ENCODE measurements at regions not wholly inside any gene's neighbourhood (a gene's known extent, or its start where the extent isn't known, plus 50 kb on each side); places are given as distances from the start of the nearest gene placed in this dataset.

DNA sequence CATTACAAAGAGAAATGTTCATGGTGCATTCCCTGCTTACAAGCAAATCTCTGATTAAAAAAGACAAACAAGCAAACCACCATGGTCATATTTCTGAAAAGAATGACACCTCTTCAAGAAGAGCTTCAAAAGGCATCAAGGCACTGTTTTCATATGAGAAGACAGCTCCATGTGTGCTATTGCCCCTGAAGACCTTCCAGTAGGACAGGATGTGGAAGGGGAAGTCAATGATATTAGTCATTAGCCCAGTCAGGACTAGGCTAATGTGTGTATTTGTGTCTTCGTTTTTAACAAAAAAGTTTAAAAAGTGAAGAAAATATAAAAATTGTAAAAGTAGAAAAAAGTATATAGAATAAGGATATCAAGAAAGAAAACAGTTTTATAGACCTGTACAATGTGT, 534.7 kb upstream of the ARGLU1 start:
- no peak for DNase-seq (ENCODE audit: low spot score)

DNA sequence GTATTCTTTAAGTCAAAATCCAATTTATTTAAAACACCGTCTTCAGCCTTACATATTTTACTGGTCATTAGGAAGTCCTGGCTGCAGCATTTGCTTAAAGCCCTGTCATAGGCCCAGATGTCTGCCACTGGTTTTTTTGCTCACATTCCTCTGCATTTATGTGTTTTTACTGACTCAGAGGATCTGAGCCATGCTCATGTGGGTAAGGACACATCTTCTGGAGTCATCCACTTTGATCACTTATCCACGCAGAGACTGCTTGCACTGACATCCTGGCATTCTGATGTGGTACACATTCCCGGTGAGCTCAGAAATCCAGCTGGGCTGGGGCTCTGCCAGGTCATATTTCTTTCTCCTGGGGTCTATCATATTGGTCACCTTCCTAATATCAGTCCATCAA, 531.7 kb upstream of the ARGLU1 start:
- DNase-seq (ENCODE audit: low spot score) = no peak

DNA sequence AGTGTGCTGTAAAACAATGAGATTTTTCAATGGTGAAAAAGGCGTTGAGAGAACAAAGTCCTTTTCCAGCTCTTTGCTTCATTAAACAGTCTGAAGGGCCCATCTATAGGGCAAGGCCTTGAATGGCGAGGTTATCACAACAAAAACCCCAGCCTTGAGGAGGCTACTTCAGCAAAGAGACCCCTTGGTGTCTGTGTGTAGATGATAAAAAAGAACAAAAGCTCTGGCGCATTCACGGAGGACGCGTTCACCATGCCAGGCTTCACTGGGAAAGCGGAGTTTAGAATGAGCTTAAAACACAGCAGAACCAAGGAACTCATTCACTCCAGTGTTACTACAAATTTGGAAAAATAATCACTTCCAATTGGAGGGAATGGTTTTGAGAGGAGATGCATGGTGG, 530.0 kb upstream of the ARGLU1 start:
- DNase-seq (ENCODE audit: low spot score) = no peak

DNA sequence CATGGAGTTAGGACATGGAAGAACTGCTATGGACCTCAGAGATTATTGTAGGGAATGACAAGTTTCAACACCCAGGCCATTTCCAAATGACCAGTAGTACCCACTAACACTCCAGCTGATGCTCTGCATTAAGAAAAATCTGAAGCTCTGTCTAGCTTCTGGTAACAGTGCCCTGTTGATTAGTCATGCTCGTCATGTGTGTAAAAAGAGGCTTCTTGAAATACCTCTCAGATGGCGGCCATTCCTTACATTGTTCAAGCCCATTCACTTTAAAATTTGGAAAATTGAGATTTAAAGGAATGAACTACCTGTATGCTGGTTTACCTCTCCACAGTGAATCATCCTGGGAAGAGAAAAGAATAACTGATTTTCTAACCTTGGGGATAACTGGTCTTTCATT, 527.9 kb upstream of the ARGLU1 start:
- no peak for DNase-seq (ENCODE audit: low spot score)

DNA sequence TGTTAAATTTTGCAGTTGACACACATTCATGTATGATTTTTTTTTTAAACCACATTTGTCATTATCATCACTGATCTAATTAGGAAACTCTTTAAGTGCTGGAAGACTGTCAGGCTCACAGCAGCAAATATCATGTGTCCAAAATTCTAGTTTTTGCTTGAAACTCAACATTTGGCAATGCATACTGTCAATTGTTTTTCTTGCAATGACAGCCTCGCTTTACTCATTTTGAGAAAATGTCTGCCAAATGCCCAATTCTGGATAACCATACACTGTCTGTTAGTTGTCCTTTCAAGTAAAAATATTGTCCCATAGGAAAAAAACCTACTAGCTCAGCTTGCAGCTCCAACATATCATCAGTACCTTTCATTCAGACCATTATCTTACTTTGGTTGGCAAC, 523.9 kb upstream of the ARGLU1 start:
- DNase-seq (ENCODE audit: low spot score) = no peak

DNA sequence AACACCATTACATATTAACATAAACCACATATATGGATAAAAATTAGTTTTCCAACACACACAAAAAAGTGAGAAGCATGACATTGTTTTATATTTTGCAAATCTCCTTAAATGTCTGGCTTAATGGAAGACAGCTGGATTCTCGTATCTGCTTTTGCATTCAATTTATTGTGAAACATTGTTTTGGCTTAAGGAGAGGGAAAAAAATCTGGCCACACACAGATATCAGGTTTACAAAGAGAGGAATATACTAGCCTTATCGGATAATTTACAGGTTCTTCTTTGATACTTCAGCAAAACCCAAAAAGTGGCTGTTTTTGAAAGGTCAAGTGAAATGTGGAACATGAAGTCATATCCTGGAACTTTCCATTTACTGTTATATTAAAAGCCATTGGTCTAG, 523.5 kb upstream of the ARGLU1 start:
- DNase-seq (ENCODE audit: low spot score) = no peak

DNA sequence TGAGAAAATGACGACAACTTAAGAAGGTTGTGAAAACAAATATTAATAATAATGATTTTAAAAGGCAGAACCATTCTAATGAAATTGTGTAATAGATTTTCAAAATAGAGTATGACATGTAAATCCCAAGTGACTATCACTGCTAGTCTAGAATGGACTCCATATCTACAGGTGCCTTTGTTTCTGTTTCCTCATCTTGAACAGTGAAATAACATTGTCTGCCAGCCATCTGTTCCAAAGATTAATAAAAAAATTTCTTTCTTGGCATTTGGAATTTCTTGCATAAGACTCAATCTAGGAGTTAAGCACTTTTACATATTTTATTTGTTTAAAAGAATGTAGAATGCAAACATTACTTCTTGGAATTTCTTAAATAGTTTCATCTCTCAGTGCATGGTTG, 520.1 kb upstream of the ARGLU1 start:
- no peak for DNase-seq (ENCODE audit: low spot score)

DNA sequence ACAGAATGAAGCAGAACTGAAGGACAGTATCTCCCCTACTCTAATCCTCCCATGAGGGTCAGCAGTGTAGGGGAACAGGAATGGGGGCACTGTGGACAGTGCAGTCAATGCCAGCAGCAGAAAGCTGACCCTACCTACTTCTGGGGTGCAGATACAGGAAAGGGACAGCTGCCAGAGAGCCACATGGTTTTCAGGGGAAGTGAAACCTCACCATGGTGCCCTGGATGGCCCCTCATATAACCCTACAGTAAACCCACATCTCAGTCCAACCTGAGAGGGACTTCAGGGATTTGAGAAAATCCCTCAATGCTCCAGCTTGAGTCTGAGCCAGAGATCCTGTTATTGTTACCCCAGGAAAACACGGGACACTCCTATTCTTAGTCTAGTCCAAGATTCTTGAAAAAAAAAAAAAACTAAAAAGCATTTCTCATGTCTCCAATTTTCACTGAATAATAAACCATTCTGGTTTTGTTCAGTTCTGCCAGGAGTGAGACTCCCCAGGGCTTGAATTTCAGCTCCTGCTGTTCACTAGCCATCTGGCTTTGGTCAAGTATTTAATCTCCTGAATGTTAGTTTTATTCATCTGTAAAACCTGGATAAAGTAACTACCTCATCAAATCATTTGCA, 511.6 kb upstream of the ARGLU1 start:
- DNase-seq (ENCODE audit: low spot score) = no peak

DNA sequence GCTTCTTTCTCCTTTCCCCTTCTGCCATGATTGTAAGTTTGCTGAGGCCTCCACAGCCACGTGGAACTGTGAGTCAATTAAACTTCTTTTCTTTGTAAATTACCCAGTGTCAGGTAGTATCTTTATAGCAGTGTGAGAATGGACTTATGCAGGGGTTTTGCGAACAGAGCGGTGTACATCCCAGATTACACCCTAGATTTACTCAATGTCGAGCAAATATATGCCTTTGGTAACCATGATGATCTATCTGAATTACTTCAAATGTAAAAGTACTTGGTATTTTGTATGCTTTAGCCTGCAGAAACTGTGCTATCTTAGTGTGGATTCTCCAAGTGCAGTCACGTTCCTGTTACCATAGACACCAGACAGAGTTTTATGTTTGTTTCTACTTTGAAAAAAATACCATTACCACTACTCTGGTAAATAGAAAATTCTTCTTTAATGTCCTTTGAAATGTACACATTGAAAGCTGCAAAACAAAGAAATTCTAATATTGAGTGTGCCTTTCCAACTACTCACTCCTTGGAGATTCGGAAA, 510.4 kb upstream of the ARGLU1 start:
- no peak for DNase-seq (ENCODE audit: low spot score)

DNA sequence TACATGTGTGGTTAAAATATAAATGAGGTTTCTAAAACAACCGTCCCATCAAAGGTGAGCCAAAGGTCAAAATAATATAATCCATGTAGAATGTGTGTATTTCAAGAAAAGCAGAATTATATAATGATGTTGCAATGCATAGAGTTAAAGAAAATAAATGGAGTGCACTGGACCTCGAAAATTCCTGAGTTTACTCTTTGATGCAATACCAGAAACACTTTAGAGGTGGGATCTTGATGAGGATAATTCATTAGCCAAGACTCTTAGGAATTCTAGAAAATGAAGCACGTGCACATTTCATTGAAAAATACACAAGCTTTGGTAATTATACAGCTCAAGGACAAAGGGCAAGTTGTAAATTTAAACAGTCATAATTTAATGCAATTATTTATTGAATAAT, 508.9 kb upstream of the ARGLU1 start:
- no peak for DNase-seq (ENCODE audit: low spot score)

DNA sequence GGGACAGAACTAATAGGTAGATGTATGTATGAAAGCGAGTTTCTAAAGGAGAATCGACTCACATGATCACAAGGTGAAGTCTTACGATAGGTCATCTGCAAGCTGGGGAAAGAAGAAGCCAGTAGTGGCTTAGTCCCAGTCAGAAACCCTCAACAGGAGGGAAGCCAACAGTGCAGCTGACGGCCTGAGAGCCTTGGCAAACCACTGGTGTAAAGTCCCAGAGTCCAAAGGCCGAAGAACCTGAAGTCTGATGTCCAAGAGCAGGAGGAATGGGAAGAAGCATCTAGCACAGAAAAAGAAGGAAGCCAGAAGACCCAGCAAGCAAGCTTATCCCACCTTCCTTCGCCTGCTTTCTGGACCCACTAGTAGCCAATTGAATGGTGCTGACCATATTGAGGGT, 507.6 kb upstream of the ARGLU1 start:
- no peak for DNase-seq (ENCODE audit: low spot score)

DNA sequence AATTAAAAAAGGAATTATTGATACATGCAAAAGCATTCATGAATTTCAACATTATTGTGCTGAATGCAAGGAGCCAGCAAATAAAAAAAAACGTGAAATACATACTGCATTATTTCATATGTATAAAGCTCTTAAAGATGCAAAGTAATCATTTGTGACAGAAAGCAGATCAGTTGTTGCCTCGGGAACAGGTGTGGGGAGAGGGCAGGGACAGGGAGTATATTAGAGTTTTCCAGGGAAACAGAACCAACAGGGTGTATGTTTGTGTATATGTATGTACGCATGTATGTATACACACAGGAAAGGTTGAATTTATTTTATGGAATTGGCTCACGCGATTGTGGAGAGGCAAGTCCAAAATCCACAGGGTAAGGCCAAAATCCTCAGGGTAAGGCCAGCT, 502.9 kb upstream of the ARGLU1 start:
- DNase-seq (ENCODE audit: low spot score) = no peak

DNA sequence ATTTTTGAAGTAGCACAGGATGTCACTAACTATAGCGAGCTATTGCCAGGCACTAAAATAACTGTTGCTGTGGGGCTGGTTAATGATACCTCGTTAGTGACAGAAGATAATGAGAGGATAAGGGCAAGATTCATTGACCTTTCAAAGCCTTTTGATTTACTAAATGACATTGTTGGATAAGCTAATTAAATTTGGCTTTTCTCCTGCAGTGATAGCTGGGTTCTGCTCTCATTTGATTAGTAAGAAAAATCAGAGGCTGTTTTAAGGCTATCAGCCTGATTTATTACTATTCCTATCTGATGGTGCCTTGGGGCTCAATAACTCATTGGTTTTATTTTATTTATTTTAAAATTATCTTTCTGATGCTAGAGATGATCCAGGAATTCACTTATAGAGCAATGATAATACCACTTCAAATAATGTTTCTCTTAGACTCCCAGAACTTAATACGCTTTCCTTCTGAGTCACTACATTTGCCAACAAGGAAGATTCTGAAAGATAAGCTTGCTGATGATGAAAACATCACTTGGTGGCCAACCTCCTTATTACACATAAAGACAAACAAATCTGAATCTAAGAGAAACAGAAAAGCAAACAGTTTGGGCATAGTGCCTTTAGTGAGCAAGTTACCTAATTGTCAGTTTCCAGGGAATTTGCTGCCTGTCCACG, 501.3 kb upstream of the ARGLU1 start:
- DNase-seq (ENCODE audit: low spot score) = no peak

DNA sequence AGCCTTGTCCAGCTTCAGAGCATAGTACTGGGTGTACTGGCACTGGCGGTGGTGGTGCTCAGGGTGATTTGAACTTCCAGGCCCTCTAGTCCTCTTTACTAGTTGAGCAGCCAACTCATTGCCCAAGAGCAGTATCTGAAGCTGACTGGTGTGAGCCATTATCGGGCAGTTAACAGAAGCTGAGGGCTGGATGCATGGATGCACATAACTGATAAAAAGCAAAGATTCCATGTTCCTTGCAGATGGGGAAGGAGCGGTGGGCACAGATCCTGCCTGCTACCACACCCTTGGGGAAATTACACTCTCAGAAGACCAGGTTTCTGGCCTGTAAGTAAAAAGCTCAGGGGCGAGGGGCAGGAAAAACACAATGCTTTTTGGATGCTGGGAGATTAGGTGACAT, 499.4 kb upstream of the ARGLU1 start:
- no peak for DNase-seq (ENCODE audit: low spot score)

DNA sequence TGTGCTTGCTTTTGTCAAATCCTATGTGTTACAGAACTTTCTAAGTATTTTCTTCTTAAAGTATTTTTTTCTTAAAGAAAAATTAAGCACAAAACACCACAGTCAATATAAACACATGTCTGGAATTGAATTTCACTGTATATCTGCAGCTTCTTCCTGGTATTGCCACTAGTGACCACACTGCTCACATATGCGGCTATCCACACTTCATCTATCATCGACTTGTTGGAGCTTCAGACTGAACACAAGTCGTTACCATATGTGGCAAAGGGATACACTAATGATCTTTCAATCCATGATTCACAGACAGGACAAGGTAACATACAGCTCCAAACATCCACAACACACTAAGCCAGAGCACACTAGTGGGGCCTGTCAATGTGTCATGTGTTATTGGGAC, 498.4 kb upstream of the ARGLU1 start:
- no peak for DNase-seq (ENCODE audit: low spot score)

DNA sequence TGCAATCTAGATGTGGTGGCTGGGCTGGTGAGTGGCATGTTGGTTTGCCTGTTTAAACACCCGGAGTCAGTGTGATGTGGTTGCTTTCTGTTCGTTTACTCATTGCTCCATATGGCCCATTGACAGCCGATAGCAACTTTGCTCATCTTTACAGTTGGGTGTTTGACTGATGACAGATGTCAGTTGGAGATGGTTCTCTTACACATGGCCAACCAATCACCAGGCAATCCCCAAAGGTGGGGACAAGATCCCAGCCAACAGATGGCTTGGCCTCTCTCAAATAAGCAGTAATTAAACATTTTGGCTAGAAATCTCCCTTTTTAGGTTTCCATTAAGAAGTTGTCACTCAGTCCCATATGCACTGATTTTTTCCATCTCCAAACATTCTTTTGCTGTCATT, 497.1 kb upstream of the ARGLU1 start:
- DNase-seq (ENCODE audit: low spot score) = no peak

DNA sequence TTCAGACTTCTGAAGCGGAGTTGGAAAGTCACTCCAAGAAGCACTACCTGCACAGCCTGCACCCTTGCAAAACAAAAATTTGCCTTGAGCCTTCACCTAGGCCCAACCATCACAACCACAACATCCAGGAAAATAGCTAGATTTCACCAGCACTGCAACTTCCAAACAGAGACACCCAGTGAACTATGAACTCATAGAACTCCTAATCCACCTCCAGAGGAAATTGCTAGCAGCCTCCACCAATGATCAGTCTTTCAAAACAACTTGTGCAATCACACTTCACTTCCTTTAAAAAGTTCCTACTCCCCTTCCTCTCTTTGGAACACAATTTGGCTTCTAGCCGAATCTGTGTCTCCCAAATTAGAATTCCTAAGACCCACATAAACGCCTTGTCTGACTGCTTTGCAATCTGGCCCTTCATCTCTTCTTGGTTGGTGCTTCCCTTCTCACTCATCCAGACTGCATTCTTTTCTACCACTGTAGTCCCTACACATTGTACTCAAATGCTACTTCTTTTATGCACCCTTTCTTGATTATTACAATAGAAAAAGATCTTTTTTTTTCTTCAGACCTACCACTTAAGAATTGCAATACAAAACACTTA, 489.2 kb upstream of the ARGLU1 start:
- no peak for DNase-seq (ENCODE audit: low spot score)

DNA sequence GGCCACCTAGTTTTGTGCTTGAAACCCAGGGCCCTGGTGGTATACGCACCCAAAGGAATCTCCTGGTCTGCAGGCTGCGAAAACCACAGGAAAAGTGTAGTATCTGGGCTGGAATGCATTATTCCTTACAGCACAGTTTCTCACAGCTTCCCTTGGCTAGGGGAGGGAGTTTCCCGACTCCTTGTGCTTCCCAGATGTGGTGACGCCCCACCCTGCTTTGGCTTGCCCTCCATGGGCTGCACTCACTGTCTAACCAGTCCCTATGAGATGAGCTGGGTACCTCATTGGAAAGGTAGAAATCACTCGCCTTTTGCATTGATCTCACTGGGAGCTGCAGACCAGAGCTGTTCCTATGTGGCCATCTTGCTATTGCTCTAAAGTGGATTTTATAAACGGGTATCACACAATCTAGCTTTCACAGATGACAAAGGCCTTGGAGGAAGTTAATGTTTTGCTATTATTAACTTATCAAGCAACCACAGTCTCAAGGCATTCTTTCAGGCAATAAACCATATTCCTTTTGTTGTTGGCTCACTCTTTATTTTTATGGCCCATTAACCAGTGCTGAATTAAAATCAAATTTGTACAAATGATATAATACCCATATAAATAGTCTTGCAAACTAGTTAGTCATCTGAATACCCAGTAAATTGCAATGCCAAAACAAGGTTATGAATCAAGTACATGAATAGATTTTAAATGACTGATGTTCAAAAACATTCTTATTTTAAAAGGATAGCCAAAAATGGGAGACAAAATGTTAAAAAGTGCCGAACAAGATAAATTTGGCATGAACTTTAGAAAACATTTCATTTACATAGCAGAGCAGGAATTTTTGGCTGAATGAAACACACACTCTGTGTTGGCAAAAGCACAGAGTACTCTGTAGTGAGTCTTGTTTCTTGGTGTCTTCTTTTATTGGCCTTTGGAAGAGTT, 475.4 kb upstream of the ARGLU1 start:
- no peak for DNase-seq (ENCODE audit: low spot score)

DNA sequence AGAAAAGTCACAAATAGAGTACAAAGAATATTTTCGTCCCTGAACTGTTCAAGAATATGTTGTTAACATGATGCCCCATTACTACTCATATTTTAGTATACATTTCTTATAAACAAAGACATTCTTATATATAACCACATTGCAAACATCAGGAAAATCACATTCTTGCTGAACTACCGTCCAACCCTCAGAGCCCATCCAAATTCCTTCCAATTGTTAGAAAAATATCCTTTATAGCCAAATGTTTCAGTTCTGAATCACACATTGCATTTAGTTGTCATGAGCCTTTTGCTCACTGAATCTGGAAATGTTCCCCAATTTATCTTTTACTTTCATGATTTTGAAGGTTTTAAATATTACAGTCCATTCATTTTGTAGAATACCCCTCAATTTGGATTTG, 467.8 kb upstream of the ARGLU1 start:
- DNase-seq (ENCODE audit: low spot score) = no peak

DNA sequence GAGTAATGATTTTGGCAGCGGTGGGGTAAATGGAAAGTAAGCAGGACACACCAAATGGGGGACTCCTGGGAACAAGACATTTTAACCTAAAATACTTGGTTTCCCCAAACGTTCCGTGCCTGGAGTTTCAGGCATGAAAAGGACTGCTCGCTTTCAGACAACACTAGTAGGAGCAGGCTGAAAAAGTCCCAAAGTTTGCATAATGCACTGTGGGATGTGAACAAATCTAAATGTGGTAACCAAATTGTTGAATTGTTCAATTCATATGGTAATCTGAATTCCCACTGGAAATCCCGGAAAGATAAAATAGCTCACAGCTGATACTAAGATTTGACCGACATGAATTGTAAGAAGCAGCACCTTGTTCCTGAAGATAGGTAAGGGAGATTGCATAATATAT, 467.2 kb upstream of the ARGLU1 start:
- no peak for DNase-seq (ENCODE audit: low spot score)

DNA sequence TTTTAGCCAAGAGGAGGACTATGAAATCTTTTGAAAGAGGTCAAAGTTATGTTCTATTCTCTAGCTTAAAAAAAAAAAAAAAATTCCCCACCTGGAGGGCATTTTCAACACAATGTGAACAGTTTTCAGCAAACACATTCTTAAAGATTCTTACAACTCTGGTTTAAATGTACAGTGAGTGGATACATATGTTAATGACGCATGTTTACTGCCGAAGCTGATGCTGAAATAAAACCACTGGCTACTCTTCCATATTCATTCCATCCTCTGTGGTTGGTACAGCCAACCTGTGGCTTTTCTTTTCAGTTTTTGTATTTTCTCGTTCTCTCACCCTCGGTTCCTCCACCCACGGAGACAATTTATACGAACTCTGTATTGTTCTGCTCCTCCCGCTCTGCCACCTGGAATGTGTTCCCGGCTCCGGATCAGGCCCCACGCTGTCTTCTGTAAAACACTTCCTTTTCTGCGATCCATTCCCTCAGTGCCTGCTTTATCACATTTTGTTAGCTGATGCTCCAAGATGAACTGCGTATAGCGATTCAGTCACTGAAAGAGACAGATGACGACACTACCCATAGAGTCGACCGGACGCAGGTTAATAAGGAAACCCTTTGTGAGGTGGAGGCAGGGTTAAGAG, 466.4 kb upstream of the ARGLU1 start:
- DNase-seq (ENCODE audit: low spot score) = no peak

DNA sequence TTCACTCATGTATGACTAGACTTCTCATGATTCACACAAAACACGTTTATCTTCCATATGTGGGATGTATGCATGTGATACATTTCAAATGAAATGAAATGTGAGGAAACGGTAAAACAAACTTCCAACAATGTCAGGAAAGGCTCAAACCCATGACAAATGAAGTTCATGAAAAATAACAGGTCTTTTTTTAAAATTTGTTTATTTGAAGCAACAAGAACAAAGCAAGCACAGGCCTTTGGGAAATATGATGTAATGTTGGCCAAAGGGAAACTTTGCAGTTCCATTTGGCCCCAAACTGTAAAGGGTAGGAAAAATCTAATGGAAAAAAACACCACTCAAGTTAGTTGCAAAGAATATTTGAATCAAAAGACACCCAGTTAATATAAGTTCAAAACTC, 463.8 kb upstream of the ARGLU1 start:
- no peak for DNase-seq (ENCODE audit: low spot score)
